CD4-positive, alpha-beta T cell (primary cell): ENCODE measurements at regions not wholly inside any gene's neighbourhood (a gene's known extent, or its start where the extent isn't known, plus 50 kb on each side); places are given as distances from the start of the nearest gene placed in this dataset.

Experiments used
- ATAC-seq: fragments of 200-7000 bp; cut with Tn5 transposase; one replicate; pipeline ENCODE4 v1.10.0; 2022; ENCODE audit warnings: mild to moderate bottlenecking; ENCODE audit not compliant: poor library complexity
- CTCF ChIA-PET: fragments of 350-600 bp; sonication (Branson Sonifier 250); formaldehyde crosslinking; loops from one replicate; lab custom pipeline; 2021; ENCODE audit warnings: antibody characterized with exemption, inconsistent platforms; lab: Charles Lee
- POLR2A ChIA-PET: fragments of 350-600 bp; sonication (Branson Sonifier 250); formaldehyde crosslinking; loops from one replicate; lab custom pipeline; 2021; ENCODE audit warnings: antibody characterized with exemption, inconsistent platforms; lab: Charles Lee
- DNase-seq, 14 experiments: peaks; one replicate each; pipeline ENCODE4 v3.0.0-alpha.2; 2013 to 2020; ENCODE audit warnings: mixed read lengths in 2 of 14
- H3K27ac ChIP-seq, 2 donors: one replicate each; pipeline versions ENCODE4 v1.5.1 to v1.7.0; 2013; ENCODE audit warnings: low read length in 2 of 2, low read depth in 1 of 2, mild to moderate bottlenecking in 1 of 2
- H3K27me3 ChIP-seq, 2 experiments: 1 replicate in 1 of 2; 2 replicates in 1 of 2; pipeline versions ENCODE4 v1.6.1 to v1.7.0; 2013; ENCODE audit warnings: low read length in 2 of 2, control low read depth in 1 of 2, mild to moderate bottlenecking in 1 of 2, moderate library complexity in 1 of 2; ENCODE audit not compliant: insufficient read depth in 2 of 2, control insufficient read depth in 1 of 2
- H3K36me3 ChIP-seq: one replicate; pipeline ENCODE4 v1.6.1; 2013; ENCODE audit warnings: low read length, control low read depth; ENCODE audit not compliant: insufficient read depth
- H3K4me1 ChIP-seq: one replicate; pipeline ENCODE4 v1.6.1; 2013; ENCODE audit warnings: low read length, control low read depth; ENCODE audit not compliant: insufficient read depth
- H3K4me3 ChIP-seq: one replicate; pipeline ENCODE4 v1.5.1; 2013; ENCODE audit warnings: mild to moderate bottlenecking, low read length, moderate library complexity
- H3K9me3 ChIP-seq, 2 experiments: 1 replicate in 1 of 2; 2 replicates in 1 of 2; pipeline versions ENCODE4 v1.6.1 to v1.7.0; 2013; ENCODE audit warnings: low read length in 2 of 2, mild to moderate bottlenecking in 2 of 2, control low read depth in 1 of 2, moderate library complexity in 1 of 2; ENCODE audit not compliant: control insufficient read depth in 1 of 2, insufficient read depth in 1 of 2
- H3K27ac Mint-ChIP-seq: one replicate; pipeline ENCODE4 v1.8.0; 2020; ENCODE audit warnings: mixed read lengths
- H3K27me3 Mint-ChIP-seq: one replicate; pipeline ENCODE4 v1.8.0; 2021; ENCODE audit warnings: mixed read lengths
- H3K36me3 Mint-ChIP-seq: one replicate; pipeline ENCODE4 v1.8.0; 2021; ENCODE audit warnings: low read depth, mixed read lengths
- H3K4me1 Mint-ChIP-seq: one replicate; pipeline ENCODE4 v1.8.0; 2021; ENCODE audit warnings: low read depth, mixed read lengths
- H3K4me3 Mint-ChIP-seq: one replicate; pipeline ENCODE4 v1.8.0; 2020; ENCODE audit warnings: mild to moderate bottlenecking, mixed read lengths
- H3K9me3 Mint-ChIP-seq: one replicate; pipeline ENCODE4 v1.8.0; 2020; ENCODE audit warnings: mixed read lengths
- intact Hi-C, 2 experiments: fragments of 100-400 bp; cut with DNase I in 1 of 2; cut with micrococcal nuclease in 1 of 2; formaldehyde crosslinking; loops; one replicate each; pipeline versions ENCODE4 v1.15.1 to v1.9.0; 2023 to 2025; cut with DNase I, micrococcal nuclease
- TF ChIP-seq, protein P1 (sequence below): fragments of 200-600 bp; IDR thresholded peaks from one replicate; pipeline ENCODE4 v1.8.0; 2022; ENCODE audit warnings: antibody characterized with exemption, mild to moderate bottlenecking

DNA sequence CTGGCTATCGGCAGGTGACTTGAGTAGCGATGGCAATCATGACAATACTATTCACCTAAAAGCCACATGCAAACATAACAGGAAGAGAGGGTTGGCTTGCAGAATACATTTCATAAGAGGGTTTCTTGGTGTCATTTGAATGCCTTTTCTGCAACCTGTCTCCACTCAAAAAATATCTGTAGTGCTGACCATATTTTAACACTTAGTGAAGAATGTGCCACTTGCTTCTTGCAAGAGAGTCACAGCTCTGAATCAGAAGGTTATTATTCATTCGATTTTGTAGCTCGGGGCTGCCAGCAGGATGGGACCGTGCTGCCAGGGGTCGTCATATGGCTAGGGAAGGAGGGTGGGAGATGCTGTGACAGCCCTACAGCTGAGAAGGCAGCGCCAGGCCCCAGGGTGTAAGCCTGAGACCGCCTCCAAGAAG, 152.0 kb upstream of the PITRM1 start:
- no peak for ATAC-seq
- TF ChIP-seq, protein P1, sequence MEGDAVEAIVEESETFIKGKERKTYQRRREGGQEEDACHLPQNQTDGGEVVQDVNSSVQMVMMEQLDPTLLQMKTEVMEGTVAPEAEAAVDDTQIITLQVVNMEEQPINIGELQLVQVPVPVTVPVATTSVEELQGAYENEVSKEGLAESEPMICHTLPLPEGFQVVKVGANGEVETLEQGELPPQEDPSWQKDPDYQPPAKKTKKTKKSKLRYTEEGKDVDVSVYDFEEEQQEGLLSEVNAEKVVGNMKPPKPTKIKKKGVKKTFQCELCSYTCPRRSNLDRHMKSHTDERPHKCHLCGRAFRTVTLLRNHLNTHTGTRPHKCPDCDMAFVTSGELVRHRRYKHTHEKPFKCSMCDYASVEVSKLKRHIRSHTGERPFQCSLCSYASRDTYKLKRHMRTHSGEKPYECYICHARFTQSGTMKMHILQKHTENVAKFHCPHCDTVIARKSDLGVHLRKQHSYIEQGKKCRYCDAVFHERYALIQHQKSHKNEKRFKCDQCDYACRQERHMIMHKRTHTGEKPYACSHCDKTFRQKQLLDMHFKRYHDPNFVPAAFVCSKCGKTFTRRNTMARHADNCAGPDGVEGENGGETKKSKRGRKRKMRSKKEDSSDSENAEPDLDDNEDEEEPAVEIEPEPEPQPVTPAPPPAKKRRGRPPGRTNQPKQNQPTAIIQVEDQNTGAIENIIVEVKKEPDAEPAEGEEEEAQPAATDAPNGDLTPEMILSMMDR: no peak

DNA sequence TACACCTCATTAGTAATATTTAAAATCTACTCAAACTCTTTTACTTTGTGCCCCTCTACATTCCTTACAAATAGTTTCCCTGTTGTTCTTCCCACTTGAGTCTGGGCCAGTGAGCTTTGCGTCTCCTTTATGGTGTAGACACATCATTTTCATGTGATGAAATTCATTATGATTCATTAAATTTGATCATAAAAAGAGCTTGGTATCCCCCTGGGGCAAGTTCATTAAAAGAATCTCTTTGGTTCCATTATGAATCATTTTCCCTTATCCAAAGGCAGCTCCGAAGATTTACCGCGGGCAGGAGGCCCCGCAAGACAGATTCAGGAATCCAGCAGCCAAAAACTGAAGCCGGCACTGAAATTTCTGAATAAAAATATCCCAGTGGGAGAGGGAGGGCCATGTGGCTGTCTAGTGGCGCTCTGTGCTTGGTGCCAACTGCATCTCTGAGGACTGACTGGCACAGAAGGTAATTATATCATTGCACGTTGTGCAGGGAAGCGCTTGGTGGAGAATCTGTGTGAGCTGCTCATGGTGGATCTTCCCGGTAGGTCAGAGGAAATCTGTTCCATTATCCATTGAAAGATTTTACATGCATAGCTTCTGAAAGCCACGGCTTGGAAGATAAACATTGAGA, 151.4 kb upstream of the PITRM1 start:
- TF ChIP-seq, protein P1: no peak
- H3K27ac Mint-ChIP-seq: no peak overlapping the region
- no peaks in the 10 kb centered on the region for H3K36me3 ChIP-seq
- H3K27ac ChIP-seq: no peak overlapping the region
- ChIA-PET CTCF (no interaction called here), POLR2A (no interaction called here)
- H3K27me3 Mint-ChIP-seq: peaks cover 3% of the 10 kb centered on the region
- no peak overlapping the region for H3K4me3 ChIP-seq
- no peak for DNase-seq
- intact Hi-C loops: no loop called here
- ATAC-seq: no peak
- H3K4me1 Mint-ChIP-seq: no peaks in the 10 kb centered on the region
- H3K36me3 Mint-ChIP-seq: no peaks in the 10 kb centered on the region
- H3K27me3 ChIP-seq: peaks cover 0 to 2% of the 10 kb centered on the region in 2 experiments
- H3K9me3 Mint-ChIP-seq: no peaks in the 10 kb centered on the region
- no peaks in the 10 kb centered on the region for H3K4me1 ChIP-seq
- H3K4me3 Mint-ChIP-seq: no peak overlapping the region
- H3K9me3 ChIP-seq: peaks cover 0 to 16% of the 10 kb centered on the region in 2 experiments

More for the DNA sequence above, 152.0 kb upstream of the PITRM1 start:
- CTCF ChIA-PET: no interaction called here
- no peak overlapping the region for H3K4me3 Mint-ChIP-seq
- Histone ChIP-seq H3K9me3 (peaks cover 0 to 11% of the 10 kb centered on the region in 2 experiments), H3K27me3 (peaks cover 0 to 1% of the 10 kb centered on the region in 2 experiments), H3K27ac (no peak overlapping the region), H3K36me3 (no peaks in the 10 kb centered on the region), H3K4me3 (no peak overlapping the region), H3K4me1 (no peaks in the 10 kb centered on the region)
- H3K27me3 Mint-ChIP-seq: no peaks in the 10 kb centered on the region
- H3K36me3 Mint-ChIP-seq: no peaks in the 10 kb centered on the region
- no peak overlapping the region for H3K27ac Mint-ChIP-seq
- POLR2A ChIA-PET: interaction anchor here (0.6 kb wide), 1 partner anchor 77 kb away, joined by 3 read pairs; no protein-coding TSS in a partner anchor
- DNase-seq: peak in 1 of 14 experiments; percentile 25
- no peaks in the 10 kb centered on the region for H3K4me1 Mint-ChIP-seq
- H3K9me3 Mint-ChIP-seq: no peaks in the 10 kb centered on the region
- intact Hi-C loops: no loop called here

DNA sequence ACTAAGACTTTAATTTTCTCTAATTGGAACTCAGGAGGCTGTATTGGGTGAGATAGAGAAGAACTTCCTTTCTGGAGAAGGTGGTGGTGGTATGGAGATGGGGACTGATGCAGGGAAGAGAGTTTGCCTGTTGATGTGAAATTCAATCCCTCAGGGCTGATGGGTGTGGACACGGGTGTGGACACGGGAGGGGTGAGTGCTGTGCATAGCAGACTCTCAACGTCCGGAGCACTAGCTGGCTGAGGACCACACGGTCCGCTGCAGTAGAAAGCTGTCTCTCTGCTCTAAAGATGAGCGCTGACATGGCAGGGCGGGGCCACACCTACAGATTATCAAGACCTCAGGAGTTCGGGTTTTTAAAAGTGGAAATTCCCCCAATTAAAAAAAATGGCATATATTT, 148.5 kb upstream of the PITRM1 start:
- Mint-ChIP-seq H3K4me3 (no peak overlapping the region), H3K27me3 (peaks cover 15% of the 10 kb centered on the region), H3K9me3 (no peaks in the 10 kb centered on the region), H3K4me1 (no peaks in the 10 kb centered on the region), H3K27ac (no peak overlapping the region), H3K36me3 (no peaks in the 10 kb centered on the region)
- TF ChIP-seq, protein P1: no peak
- ChIA-PET CTCF (no interaction called here), POLR2A (no interaction called here)
- ATAC-seq (no peak), DNase-seq (no peak)
- no peaks in the 10 kb centered on the region for H3K36me3 ChIP-seq
- H3K27me3 ChIP-seq: peaks cover 2 to 7% of the 10 kb centered on the region in 2 experiments
- H3K4me3 ChIP-seq: no peak overlapping the region
- no peaks in the 10 kb centered on the region for H3K4me1 ChIP-seq
- intact Hi-C loops: no loop called here
- peaks cover 0 to 16% of the 10 kb centered on the region in 2 experiments for H3K9me3 ChIP-seq
- no peak overlapping the region for H3K27ac ChIP-seq
